Activated naive CD4-positive, alpha-beta T cell treated with anti-CD3 and anti-CD28 coated beads, Interleukin-2, amount 50 U/mL, for 24 hours (primary cell): ENCODE measurements at regions not wholly inside any gene's neighbourhood (a gene's known extent, or its start where the extent isn't known, plus 50 kb on each side); places are given as distances from the start of the nearest gene placed in this dataset.
"Not testable (repeated sequence)": the region's sequence is repeated elsewhere in the genome, so short reads cannot be mapped to it uniquely, and the experiment has no call there.

Experiments
- H3K27ac Mint-ChIP-seq: one replicate; pipeline ENCODE4 v1.8.0; 2021; ENCODE audit warnings: mild to moderate bottlenecking, mixed read lengths
- H3K27me3 Mint-ChIP-seq: one replicate; pipeline ENCODE4 v1.8.0; 2021; ENCODE audit warnings: mixed read lengths
- H3K36me3 Mint-ChIP-seq: one replicate; pipeline ENCODE4 v1.8.0; 2021; ENCODE audit warnings: mixed read lengths
- H3K4me1 Mint-ChIP-seq: one replicate; pipeline ENCODE4 v1.8.0; 2021; ENCODE audit warnings: mixed read lengths
- H3K4me3 Mint-ChIP-seq: one replicate; pipeline ENCODE4 v1.8.0; 2021; ENCODE audit warnings: mild to moderate bottlenecking, mixed read lengths
- H3K9me3 Mint-ChIP-seq: one replicate; pipeline ENCODE4 v1.8.0; 2021; ENCODE audit warnings: mixed read lengths

- Mint-ChIP-seq H3K4me3 (no peak overlapping the region), H3K36me3 (no peaks in the 10 kb centered on the region), H3K9me3 (no peaks in the 10 kb centered on the region), H3K27ac (no peak overlapping the region), H3K27me3 (peaks cover 2% of the 10 kb centered on the region), H3K4me1 (no peaks in the 10 kb centered on the region)
These were observed 121.7 kb upstream of the TACR1 start for GRCh38 chr2:75320898-75321598.

- Mint-ChIP-seq H3K27ac (no peak overlapping the region), H3K4me3 (no peak overlapping the region), H3K4me1 (no peaks in the 10 kb centered on the region), H3K36me3 (no peaks in the 10 kb centered on the region), H3K27me3 (peaks cover 2% of the 10 kb centered on the region), H3K9me3 (no peaks in the 10 kb centered on the region)
These were observed 120.6 kb upstream of the TACR1 start for GRCh38 chr2:75319951-75320350.

- no peaks in the 10 kb centered on the region for H3K36me3 Mint-ChIP-seq
- peaks cover 2% of the 10 kb centered on the region for H3K27me3 Mint-ChIP-seq
- no peak overlapping the region for H3K4me3 Mint-ChIP-seq
- no peaks in the 10 kb centered on the region for H3K9me3 Mint-ChIP-seq
- H3K27ac Mint-ChIP-seq, result no peak overlapping the region
- no peaks in the 10 kb centered on the region for H3K4me1 Mint-ChIP-seq
These were observed 118.5 kb upstream of the TACR1 start for GRCh38 chr2:75317802-75318201.

GRCh38 chr2:75317316-75317715 lies 118.0 kb upstream of the TACR1 start:
- no peaks in the 10 kb centered on the region for H3K9me3 Mint-ChIP-seq
- peaks cover 2% of the 10 kb centered on the region for H3K27me3 Mint-ChIP-seq
- no peaks in the 10 kb centered on the region for H3K4me1 Mint-ChIP-seq

GRCh38 chr2:75315436-75315835 lies 116.1 kb upstream of the TACR1 start:
- Mint-ChIP-seq H3K36me3 (no peaks in the 10 kb centered on the region), H3K4me1 (no peaks in the 10 kb centered on the region), H3K4me3 (no peak overlapping the region), H3K27me3 (peaks cover 2% of the 10 kb centered on the region), H3K9me3 (no peaks in the 10 kb centered on the region), H3K27ac (no peak overlapping the region)

More at GRCh38 chr2:75317316-75317715, 118.0 kb upstream of the TACR1 start:
- Mint-ChIP-seq H3K36me3 (no peaks in the 10 kb centered on the region), H3K27ac (no peak overlapping the region), H3K4me3 (no peak overlapping the region)

GRCh38 chr2:75311993-75312392 lies 112.7 kb upstream of the TACR1 start:
- Mint-ChIP-seq H3K36me3 (no peaks in the 10 kb centered on the region), H3K9me3 (no peaks in the 10 kb centered on the region), H3K27ac (no peak overlapping the region), H3K27me3 (no peaks in the 10 kb centered on the region), H3K4me3 (no peak overlapping the region), H3K4me1 (no peaks in the 10 kb centered on the region)

- no peak overlapping the region for H3K4me3 Mint-ChIP-seq
- H3K9me3 Mint-ChIP-seq, result no peaks in the 10 kb centered on the region
- H3K27me3 Mint-ChIP-seq, result no peaks in the 10 kb centered on the region
- H3K36me3 Mint-ChIP-seq, result peaks cover 2% of the 10 kb centered on the region
- no peaks in the 10 kb centered on the region for H3K4me1 Mint-ChIP-seq
- no peak overlapping the region for H3K27ac Mint-ChIP-seq
These were observed 112.2 kb upstream of the TACR1 start for GRCh38 chr2:75311521-75311920.

GRCh38 chr2:75310876-75311275 lies 111.6 kb upstream of the TACR1 start:
- no peaks in the 10 kb centered on the region for H3K9me3 Mint-ChIP-seq
- no peak overlapping the region for H3K4me3 Mint-ChIP-seq

GRCh38 chr2:75309596-75310463 lies 110.5 kb upstream of the TACR1 start:
- H3K27me3 Mint-ChIP-seq, result no peaks in the 10 kb centered on the region
- no peaks in the 10 kb centered on the region for H3K9me3 Mint-ChIP-seq
- no peak overlapping the region for H3K4me3 Mint-ChIP-seq
- no peak overlapping the region for H3K27ac Mint-ChIP-seq
- H3K4me1 Mint-ChIP-seq, result no peaks in the 10 kb centered on the region
- H3K36me3 Mint-ChIP-seq, result peaks cover 2% of the 10 kb centered on the region

More at GRCh38 chr2:75310876-75311275, 111.6 kb upstream of the TACR1 start:
- no peak overlapping the region for H3K27ac Mint-ChIP-seq
- peaks cover 2% of the 10 kb centered on the region for H3K36me3 Mint-ChIP-seq
- no peaks in the 10 kb centered on the region for H3K4me1 Mint-ChIP-seq
- no peaks in the 10 kb centered on the region for H3K27me3 Mint-ChIP-seq

GRCh38 chr2:75303227-75303626 lies 103.9 kb upstream of the TACR1 start:
- H3K4me1 Mint-ChIP-seq, result no peaks in the 10 kb centered on the region
- H3K27ac Mint-ChIP-seq, result no peak overlapping the region
- H3K36me3 Mint-ChIP-seq, result peaks cover 2% of the 10 kb centered on the region
- H3K27me3 Mint-ChIP-seq, result no peaks in the 10 kb centered on the region
- peaks cover 5% of the 10 kb centered on the region for H3K9me3 Mint-ChIP-seq
- no peak overlapping the region for H3K4me3 Mint-ChIP-seq

- Mint-ChIP-seq H3K36me3 (peaks cover 3% of the 10 kb centered on the region), H3K9me3 (peaks cover 4% of the 10 kb centered on the region), H3K27ac (no peak overlapping the region), H3K27me3 (no peaks in the 10 kb centered on the region), H3K4me3 (no peak overlapping the region), H3K4me1 (no peaks in the 10 kb centered on the region)
These were observed 95.0 kb upstream of the TACR1 start for GRCh38 chr2:75294362-75294761.

- Mint-ChIP-seq H3K9me3 (peaks cover 4% of the 10 kb centered on the region), H3K27me3 (no peaks in the 10 kb centered on the region), H3K4me1 (no peaks in the 10 kb centered on the region), H3K36me3 (peaks cover 3% of the 10 kb centered on the region), H3K4me3 (no peak overlapping the region), H3K27ac (no peak overlapping the region)
These were observed 93.5 kb upstream of the TACR1 start for GRCh38 chr2:75292826-75293225.

- H3K27ac Mint-ChIP-seq, result no peak overlapping the region
- peaks cover 3% of the 10 kb centered on the region for H3K36me3 Mint-ChIP-seq
- no peaks in the 10 kb centered on the region for H3K27me3 Mint-ChIP-seq
- H3K4me1 Mint-ChIP-seq, result no peaks in the 10 kb centered on the region
- peaks cover 4% of the 10 kb centered on the region for H3K9me3 Mint-ChIP-seq
- no peak overlapping the region for H3K4me3 Mint-ChIP-seq
These were observed 91.4 kb upstream of the TACR1 start for GRCh38 chr2:75290600-75291150.

GRCh38 chr2:75289771-75290170 lies 90.5 kb upstream of the TACR1 start:
- Mint-ChIP-seq H3K27me3 (no peaks in the 10 kb centered on the region), H3K27ac (no peak overlapping the region), H3K36me3 (peaks cover 3% of the 10 kb centered on the region), H3K4me1 (no peaks in the 10 kb centered on the region), H3K9me3 (peaks cover 4% of the 10 kb centered on the region), H3K4me3 (no peak overlapping the region)

- not testable (repeated sequence) for H3K9me3 Mint-ChIP-seq, H3K27me3 Mint-ChIP-seq, H3K27ac Mint-ChIP-seq, H3K4me3 Mint-ChIP-seq, H3K36me3 Mint-ChIP-seq, H3K4me1 Mint-ChIP-seq
These were observed 89.9 kb upstream of the TACR1 start for GRCh38 chr2:75289178-75289577.

- Mint-ChIP-seq H3K36me3 (peaks cover 3% of the 10 kb centered on the region), H3K27ac (no peak overlapping the region), H3K27me3 (no peaks in the 10 kb centered on the region), H3K9me3 (peaks cover 4% of the 10 kb centered on the region), H3K4me1 (no peaks in the 10 kb centered on the region), H3K4me3 (no peak overlapping the region)
These were observed 89.4 kb upstream of the TACR1 start for GRCh38 chr2:75288760-75289159.
